C4-2B (cell line): ENCODE measurements at regions not wholly inside any gene's neighbourhood (a gene's known extent, or its start where the extent isn't known, plus 50 kb on each side); places are given as distances from the start of the nearest gene placed in this dataset.

Experiments
- ZFX ChIP-seq: fragments of 450-650 bp; IDR thresholded peaks from 2 replicates; pipeline ENCODE4 v1.6.1; 2017
- TF ChIP-seq, protein P1 (sequence below): fragments of 450-650 bp; conservative IDR thresholded peaks from 2 replicates; pipeline ENCODE4 v1.5.1; 2017; ENCODE audit warnings: mild to moderate bottlenecking

- TF ChIP-seq, protein P1, sequence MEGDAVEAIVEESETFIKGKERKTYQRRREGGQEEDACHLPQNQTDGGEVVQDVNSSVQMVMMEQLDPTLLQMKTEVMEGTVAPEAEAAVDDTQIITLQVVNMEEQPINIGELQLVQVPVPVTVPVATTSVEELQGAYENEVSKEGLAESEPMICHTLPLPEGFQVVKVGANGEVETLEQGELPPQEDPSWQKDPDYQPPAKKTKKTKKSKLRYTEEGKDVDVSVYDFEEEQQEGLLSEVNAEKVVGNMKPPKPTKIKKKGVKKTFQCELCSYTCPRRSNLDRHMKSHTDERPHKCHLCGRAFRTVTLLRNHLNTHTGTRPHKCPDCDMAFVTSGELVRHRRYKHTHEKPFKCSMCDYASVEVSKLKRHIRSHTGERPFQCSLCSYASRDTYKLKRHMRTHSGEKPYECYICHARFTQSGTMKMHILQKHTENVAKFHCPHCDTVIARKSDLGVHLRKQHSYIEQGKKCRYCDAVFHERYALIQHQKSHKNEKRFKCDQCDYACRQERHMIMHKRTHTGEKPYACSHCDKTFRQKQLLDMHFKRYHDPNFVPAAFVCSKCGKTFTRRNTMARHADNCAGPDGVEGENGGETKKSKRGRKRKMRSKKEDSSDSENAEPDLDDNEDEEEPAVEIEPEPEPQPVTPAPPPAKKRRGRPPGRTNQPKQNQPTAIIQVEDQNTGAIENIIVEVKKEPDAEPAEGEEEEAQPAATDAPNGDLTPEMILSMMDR, result no peak
- no peak for TF ChIP-seq ZFX
Measured at GRCh38 chr10:21191512-21191911, 294.4 kb upstream of the NEBL start.
